Kasumi-1 (cell line): ENCODE measurements at regions not wholly inside any gene's neighbourhood (a gene's known extent, or its start where the extent isn't known, plus 50 kb on each side); places are given as distances from the start of the nearest gene placed in this dataset.
A peak's percentile ranks its signal among the peaks of the same experiment; 100 is the strongest.
"Not testable (repeated sequence)": the region's sequence is repeated elsewhere in the genome, so short reads cannot be mapped to it uniquely, and the experiment has no call there.

Experiments used
- DNase-seq, 2 experiments: peaks; one replicate each; lab custom pipeline; 2025; lab: John Stamatoyannopoulos, UW

DNA sequence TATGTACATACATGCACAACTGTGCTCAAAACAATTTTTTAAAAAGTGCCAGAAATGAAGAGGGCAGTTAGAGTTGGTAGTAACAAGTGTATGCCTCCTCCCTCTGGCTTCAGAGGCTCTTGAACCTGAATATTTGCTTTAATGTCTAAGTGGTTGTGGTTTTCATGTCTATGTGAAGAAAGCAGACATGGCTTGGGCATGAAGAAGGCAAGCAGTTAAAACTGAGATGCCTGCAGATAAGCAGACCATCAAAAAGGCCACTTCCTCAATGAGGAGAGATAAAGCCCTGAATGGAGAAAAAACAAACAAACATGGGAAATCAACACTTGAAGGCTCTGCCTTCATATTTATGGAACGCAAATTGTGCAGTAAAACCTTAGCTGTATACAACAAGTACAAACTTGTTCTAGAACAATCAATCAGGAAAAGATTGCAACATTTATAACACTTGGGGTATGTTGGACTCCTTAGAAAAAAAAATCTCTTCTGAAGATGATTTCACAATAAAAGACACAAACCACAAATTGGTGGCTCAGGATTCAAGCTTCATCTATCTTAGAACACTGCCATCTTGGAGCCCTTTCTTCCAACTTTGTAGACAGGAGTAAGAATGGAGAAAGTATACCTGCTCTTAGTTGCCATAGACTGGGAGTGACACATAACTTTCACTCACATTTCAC, 52.7 kb upstream of the PLA2G4A start:
- peak in 1 of 2 experiments; percentile 20 for DNase-seq

- no peak for DNase-seq
These were observed 53.7 kb upstream of the PLA2G4A start for GRCh38 chr1:186775036-186775435.

DNA sequence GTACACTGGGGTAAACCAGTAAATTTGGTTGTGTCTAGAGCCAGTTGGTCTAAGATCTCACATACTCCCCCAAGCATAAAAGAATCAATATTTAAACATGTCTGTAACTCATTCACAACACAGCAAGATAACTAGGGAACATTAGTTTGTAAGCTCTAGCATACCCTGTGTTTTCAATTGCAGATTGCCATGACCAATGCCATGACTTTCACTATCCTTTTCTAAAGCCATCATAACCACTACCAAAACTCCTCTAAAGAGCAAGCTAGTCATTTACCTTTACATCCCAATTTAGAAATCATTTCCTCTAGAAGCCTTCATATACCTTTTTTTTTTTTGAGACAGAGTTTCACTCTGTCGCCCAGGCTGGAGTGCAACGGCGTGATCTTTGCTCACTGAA, 56.5 kb upstream of the PLA2G4A start:
- DNase-seq, result no peak

DNA sequence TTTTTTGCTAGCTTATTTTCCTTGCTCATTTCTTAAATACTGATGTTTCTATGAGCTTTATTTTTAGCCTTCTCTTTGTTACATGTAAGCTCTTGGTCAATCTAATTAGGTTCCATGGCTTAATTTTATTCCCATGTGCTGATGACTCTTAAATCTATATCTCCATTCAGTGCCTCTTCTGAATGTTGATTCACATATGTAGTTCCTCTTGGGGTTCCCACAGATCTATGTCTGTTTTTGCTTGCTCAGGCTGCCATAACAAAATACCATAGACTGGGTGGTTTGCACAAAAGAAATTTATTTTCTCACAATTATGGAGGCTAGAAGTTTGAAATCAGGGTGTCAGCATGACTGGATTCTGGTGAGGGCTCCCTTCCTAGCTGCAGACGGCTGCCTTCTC, 58.3 kb upstream of the PLA2G4A start:
- no peak for DNase-seq

DNA sequence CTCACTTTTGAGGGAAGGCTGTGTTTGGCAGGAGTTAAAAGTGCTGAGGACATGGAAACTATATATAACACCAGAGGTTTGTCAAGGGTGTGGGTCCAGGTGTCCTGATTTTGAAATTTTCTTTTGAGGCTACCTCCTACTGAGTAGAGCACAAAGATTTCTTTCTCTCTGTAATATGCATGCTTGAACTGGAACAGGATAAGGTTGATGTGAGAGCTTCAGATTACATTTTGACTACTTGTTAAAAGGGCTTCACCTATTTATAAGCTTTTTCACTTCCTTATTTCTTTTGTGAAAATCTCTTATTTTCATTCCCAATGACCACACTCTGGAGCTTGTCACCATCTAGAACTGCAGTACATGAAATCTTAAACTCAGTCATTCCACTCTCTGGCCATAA, 59.8 kb upstream of the PLA2G4A start:
- DNase-seq, result no peak

DNA sequence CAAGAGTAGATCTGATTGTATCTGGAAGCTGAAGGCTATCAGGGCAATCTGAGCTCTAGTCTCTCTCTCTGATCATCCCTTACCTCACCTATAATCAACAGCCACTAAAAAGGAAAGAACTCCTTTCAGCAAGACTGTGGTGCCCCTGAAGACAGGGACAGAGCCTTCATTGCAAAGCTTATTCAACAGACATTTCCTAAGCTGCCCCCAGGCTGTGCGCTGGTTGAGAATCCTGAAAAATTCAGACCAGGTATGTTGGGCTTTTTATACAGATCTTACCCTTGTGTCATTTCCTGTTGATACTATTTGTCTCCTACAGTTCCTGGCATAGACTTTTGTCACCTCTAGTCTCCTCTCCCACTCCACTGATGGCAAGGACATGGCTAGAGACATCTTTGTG, 63.3 kb upstream of the PLA2G4A start:
- DNase-seq, result no peak

GRCh38 chr1:186763107-186763506, 65.6 kb upstream of the PLA2G4A start:
- DNase-seq, result no peak

- no peak for DNase-seq
These were observed 66.1 kb upstream of the PLA2G4A start for GRCh38 chr1:186762653-186763052.

DNA sequence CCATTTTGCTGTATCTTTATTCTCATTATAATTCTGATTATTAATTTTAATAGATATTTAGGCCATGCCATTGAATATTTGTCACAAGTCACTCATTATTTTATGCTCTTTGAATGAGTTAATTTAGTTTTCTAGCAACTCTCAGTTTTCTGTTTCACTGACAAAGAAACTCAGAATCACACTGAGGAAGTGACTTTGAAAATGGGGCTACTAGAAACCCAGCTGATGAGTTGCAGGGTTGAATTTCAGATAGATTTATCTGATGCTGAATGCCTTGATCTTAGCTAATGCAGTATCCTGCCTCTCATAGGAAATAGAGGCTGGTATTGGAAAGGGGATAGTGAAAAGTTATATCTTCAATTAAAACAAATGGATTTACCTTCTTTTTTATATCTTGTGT, 67.4 kb upstream of the PLA2G4A start:
- no peak for DNase-seq

DNA sequence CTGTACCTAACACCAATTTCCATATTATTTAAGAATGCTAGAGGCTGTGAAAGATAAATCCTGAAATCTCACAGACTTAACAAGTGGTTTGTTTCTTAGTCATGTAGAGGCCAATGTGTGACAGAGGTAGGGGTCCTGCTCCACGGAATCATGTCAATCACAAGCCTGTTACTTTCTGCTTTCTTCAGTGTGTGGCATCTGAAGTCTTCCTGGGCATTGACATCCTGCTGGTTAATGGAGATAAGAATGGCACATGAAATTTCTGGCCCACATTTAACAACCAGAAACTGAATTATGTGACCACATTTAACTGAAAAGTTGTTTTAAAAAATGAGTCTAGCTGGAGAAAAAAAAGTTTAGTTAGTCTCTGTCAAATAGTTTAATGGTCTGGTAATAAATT, 68.3 kb upstream of the PLA2G4A start:
- DNase-seq, result no peak

GRCh38 chr1:186758896-186759606, 69.7 kb upstream of the PLA2G4A start:
- not testable (repeated sequence) for DNase-seq

DNA sequence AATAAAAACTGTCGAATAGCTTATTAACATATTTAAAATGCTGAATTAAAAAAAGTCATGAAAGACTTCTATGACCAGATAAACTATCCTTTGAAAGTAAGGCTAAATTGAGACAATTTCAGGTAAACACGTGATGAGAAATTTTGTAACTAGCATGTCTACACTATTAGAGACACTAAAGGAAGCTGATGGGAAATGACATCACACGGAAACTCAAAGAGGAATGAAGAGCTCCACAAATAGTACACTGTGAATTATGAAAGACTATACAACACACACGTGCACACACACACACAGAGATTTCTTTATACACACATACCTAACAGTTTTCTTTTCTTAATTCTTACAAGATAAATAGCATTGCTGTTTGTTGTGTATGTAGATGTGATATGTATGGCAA, 70.9 kb upstream of the PLA2G4A start:
- DNase-seq, result no peak

GRCh38 chr1:186754542-186755145, 74.1 kb upstream of the PLA2G4A start:
- DNase-seq, result no peak

- DNase-seq, result no peak
These were observed 73.0 kb upstream of the PTGS2 start for GRCh38 chr1:186753241-186753640.

DNA sequence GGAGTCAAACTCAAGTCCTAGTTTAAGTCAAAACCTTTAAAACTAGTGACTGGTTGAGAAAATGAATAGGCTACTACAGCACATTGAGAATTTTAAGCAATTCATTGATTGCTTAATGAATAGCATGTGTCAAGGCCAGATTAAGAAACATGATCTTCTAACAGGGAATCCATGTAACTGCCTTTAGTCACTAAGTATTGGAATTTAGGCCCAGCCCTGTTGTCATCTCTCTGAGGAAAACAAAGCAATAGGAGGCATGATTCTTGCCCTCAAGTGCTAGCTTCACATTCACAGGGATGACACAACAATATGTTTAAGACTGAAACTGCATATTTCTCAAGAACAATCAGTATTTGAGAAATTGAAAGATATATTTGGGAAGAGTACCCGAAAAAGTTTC, 70.0 kb upstream of the PTGS2 start:
- DNase-seq, result no peak

DNA sequence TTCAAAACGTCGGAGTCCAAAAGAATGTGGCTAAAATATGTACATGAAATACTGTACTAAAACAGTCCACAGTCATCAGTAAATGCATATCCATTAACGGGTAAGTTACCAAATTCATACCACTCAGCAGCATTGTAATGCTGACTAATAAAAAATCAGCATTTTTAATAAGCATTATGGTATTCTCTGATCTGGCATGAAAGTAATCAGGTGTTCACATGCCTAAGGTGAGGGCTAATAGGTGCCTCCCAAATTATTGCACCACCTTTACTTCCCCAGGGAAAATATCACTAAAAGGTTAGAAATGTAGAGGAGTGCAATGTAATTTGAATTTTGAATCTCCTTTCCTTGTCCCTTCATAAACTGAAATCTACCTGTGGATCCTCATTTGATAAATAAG, 69.6 kb upstream of the PTGS2 start:
- no peak for DNase-seq

DNA sequence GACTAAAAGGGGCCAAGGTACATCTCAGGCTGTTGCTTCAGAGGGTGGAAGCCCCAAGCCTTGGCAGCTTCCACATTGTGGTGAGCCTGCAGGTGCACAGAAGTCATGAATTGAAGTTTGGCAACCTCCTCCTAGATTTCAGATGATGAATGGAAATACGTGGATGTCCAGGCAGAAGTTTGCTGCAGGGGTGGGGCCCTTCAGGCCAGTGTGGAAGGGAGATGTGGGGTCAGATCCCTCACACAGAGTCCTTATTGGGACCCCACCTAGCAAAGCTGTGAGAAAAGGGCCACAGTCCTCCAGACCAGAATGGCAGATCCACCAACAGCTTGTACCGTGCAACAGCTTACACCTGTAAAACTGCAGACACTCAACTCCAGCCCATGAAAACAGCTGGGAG, 67.4 kb upstream of the PTGS2 start:
- no peak for DNase-seq

- no peak for DNase-seq
These were observed 65.4 kb upstream of the PTGS2 start for GRCh38 chr1:186745531-186746146.

GRCh38 chr1:186741640-186742039, 61.4 kb upstream of the PTGS2 start:
- no peak for DNase-seq

DNA sequence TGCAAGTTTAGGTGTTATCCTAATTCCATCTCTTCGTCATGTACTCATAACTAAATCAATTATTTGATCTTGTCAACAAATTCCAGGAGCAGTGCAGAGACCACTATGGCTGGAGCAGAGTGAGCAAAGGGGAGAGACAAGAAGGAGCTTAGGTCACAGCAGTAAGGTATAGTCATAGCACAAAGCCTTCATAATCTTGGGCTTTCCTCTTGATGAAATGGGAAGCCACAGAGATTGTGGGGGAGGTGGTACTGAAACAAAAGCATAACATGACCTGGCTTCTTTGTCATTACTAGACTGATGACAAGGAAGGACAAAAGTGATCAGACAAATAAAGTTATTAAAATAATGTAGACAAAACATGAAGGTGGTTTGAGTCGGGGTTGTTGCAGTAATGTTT, 60.1 kb upstream of the PTGS2 start:
- DNase-seq, result no peak

DNA sequence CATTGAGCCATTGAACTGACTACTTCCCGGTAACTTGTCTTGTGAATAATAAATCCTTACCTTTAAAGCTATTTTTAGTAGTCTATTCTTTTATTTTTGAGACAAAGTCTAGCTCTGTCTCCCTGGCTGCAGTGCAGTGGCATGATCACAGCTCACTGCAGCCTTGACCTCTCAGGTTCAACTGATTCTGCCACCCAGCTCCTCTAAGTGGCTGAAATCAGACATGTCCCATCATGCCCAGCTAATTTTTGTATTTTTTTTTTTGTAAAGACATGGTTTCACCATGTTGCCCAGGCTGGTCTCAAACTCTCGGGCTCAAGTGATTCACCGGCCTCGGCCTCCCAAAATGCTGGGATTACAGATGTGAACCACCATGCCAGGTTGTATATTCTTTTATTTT, 59.3 kb upstream of the PTGS2 start:
- no peak for DNase-seq

DNA sequence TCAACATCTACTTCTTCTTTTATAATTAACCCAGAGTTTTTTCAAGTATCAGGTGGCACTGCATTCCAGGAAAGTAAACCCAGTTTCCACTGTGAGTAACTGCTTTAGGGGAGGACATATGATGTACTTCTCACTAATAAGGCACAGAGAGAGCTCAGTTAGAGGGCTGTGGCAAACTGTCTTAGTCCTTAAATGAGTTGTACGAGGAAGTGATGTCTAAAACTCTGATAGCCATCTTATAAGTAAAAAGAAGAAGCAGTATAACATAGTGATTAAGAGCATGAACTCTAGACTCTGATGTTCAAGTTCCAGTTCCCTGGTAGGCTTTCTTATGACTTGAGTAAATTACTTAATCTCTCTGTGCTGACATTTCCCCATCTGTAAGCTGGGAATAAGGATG, 58.7 kb upstream of the PTGS2 start:
- peak in 1 of 2 experiments; percentile 33 for DNase-seq
